ENCODE measurements at regions not wholly inside any gene's neighbourhood (a gene's known extent, or its start where the extent isn't known, plus 50 kb on each side); places are given as distances from the start of the nearest gene placed in this dataset.

DNA sequence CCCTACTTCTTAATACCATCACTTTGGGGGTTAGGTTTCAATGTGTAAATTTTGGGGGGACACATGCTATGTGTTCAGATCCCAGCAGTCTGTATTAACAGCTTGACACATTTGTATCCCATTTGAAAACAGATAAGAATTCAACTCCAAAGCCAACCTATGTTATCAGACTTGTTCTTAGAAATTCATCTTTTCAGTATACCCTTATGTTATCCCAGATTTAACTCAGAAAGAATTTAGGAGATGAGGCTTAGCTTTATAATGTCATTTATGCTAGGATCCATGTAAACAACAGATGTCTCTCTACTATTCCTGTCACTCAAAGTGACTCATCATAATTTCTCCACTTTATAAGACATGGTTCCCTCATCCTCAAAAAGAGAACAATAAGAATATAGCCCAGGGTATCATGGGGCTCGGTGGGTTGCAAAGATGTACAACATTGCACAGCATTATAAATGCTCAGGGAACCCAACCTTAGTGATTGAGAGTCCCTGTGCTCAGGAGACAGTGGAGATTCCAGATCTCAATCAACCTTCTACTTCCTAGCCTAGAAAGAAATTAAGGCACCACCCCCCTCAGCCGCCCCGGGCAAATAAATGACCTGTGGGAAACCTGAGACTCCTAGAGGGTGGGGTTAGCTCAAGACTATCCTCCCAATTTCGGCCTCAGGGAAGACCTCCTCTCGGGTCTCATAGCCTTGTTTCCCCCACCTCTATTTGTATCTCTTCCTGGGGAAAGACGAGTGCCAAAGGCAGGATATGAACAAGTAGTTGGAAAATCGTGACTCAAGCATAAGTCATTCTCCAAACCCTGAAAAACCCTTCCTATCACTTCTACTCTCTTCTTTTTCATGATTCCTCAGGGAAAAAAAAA lies 265.1 kb upstream of the CAMK1G start:
- peak overlapping the region; percentile 42 for H3K4me2 ChIP-seq (ENCODE audit: low read length)
- H3K79me2 ChIP-seq (ENCODE audit: insufficient read depth, low read length) = no peaks in the 10 kb centered on the region
- no peaks in the 10 kb centered on the region for H3K36me3 ChIP-seq (ENCODE audit: insufficient read depth, low read length)
- H4K20me1 ChIP-seq (ENCODE audit: insufficient read depth, low read length) = no peaks in the 10 kb centered on the region
- Mint-ChIP-seq H3K4me3 (ENCODE audit: unreplicated experiment) (no peak overlapping the region), H3K9me3 (ENCODE audit: unreplicated experiment) (no peaks in the 10 kb centered on the region), H3K27me3 (ENCODE audit: low read depth, unreplicated experiment) (peaks cover 7% of the 10 kb centered on the region), H3K4me1 (ENCODE audit: low read depth, unreplicated experiment) (peaks cover 5% of the 10 kb centered on the region), H3K27ac (ENCODE audit: unreplicated experiment) (no peak overlapping the region), H3K36me3 (ENCODE audit: low read depth, unreplicated experiment) (no peaks in the 10 kb centered on the region)
- H3K9ac ChIP-seq (ENCODE audit: low read length) = no peak overlapping the region
- H3K4me3 ChIP-seq (ENCODE audit: insufficient read depth, low read depth, low read length) = no peak overlapping the region
- H3K9me3 ChIP-seq (ENCODE audit: insufficient read depth, low read depth, low read length) = no peaks in the 10 kb centered on the region
- peak; percentile 31 for DNase-seq (ENCODE audit: low read depth)
- H3K27me3 ChIP-seq (ENCODE audit: insufficient read depth, low read length) = no peaks in the 10 kb centered on the region
- no peak overlapping the region for H3K27ac ChIP-seq (ENCODE audit: low read depth, low read length)
- TF ChIP-seq, protein P1, sequence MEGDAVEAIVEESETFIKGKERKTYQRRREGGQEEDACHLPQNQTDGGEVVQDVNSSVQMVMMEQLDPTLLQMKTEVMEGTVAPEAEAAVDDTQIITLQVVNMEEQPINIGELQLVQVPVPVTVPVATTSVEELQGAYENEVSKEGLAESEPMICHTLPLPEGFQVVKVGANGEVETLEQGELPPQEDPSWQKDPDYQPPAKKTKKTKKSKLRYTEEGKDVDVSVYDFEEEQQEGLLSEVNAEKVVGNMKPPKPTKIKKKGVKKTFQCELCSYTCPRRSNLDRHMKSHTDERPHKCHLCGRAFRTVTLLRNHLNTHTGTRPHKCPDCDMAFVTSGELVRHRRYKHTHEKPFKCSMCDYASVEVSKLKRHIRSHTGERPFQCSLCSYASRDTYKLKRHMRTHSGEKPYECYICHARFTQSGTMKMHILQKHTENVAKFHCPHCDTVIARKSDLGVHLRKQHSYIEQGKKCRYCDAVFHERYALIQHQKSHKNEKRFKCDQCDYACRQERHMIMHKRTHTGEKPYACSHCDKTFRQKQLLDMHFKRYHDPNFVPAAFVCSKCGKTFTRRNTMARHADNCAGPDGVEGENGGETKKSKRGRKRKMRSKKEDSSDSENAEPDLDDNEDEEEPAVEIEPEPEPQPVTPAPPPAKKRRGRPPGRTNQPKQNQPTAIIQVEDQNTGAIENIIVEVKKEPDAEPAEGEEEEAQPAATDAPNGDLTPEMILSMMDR (IDR thresholded peaks at IDR 0.05; ENCODE audit: insufficient read depth, low read depth, low read length) = no peak
- TF ChIP-seq EZH2 (IDR thresholded peaks at IDR 0.05; ENCODE audit: insufficient read depth, low read length) = no peak
- H3K4me1 ChIP-seq (ENCODE audit: insufficient read depth, low read length) = peaks cover 9% of the 10 kb centered on the region
- FAIRE-seq = no peak
- H2AFZ ChIP-seq (ENCODE audit: low read depth, low read length) = no peak overlapping the region

DNA sequence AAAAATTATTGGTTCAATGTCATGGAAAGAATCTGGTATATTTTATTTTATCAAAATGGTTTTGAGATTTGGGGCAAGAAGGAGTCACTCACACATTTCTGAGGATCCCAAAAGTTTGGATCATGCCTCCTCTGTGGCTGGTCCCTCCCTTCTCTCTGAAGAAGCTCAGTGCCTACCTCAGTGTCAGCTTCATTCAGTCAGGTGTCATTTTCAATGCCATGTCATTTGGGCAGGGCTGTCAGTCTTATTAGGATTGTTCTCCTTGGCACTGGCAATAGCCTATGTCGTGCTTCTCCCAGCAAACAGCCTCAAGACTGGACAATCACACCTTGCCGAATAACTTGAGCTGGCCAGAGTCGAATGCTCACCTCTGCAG lies 264.5 kb upstream of the CAMK1G start:
- Histone ChIP-seq H3K9me3 (ENCODE audit: insufficient read depth, low read depth, low read length) (no peaks in the 10 kb centered on the region), H3K79me2 (ENCODE audit: insufficient read depth, low read length) (no peaks in the 10 kb centered on the region), H3K27ac (ENCODE audit: low read depth, low read length) (no peak overlapping the region), H3K4me1 (ENCODE audit: insufficient read depth, low read length) (peaks cover 9% of the 10 kb centered on the region), H3K4me2 (ENCODE audit: low read length) (peak overlapping the region; percentile 9), H4K20me1 (ENCODE audit: insufficient read depth, low read length) (no peaks in the 10 kb centered on the region), H3K36me3 (ENCODE audit: insufficient read depth, low read length) (no peaks in the 10 kb centered on the region), H3K27me3 (ENCODE audit: insufficient read depth, low read length) (no peaks in the 10 kb centered on the region), H2AFZ (ENCODE audit: low read depth, low read length) (no peak overlapping the region), H3K9ac (ENCODE audit: low read length) (no peak overlapping the region), H3K4me3 (ENCODE audit: insufficient read depth, low read depth, low read length) (no peak overlapping the region)
- no peak overlapping the region for H3K27ac Mint-ChIP-seq (ENCODE audit: unreplicated experiment)
- H3K4me1 Mint-ChIP-seq (ENCODE audit: low read depth, unreplicated experiment) = peaks cover 5% of the 10 kb centered on the region
- peaks cover 5% of the 10 kb centered on the region for H3K27me3 Mint-ChIP-seq (ENCODE audit: low read depth, unreplicated experiment)
- H3K36me3 Mint-ChIP-seq (ENCODE audit: low read depth, unreplicated experiment) = no peaks in the 10 kb centered on the region
- H3K4me3 Mint-ChIP-seq (ENCODE audit: unreplicated experiment) = no peak overlapping the region
- no peak for DNase-seq (ENCODE audit: low read depth)
- FAIRE-seq = no peak
- TF ChIP-seq, protein P1 (IDR thresholded peaks at IDR 0.05; ENCODE audit: insufficient read depth, low read depth, low read length) = no peak
- no peak for TF ChIP-seq EZH2 (IDR thresholded peaks at IDR 0.05; ENCODE audit: insufficient read depth, low read length)
- H3K9me3 Mint-ChIP-seq (ENCODE audit: unreplicated experiment) = no peaks in the 10 kb centered on the region

DNA sequence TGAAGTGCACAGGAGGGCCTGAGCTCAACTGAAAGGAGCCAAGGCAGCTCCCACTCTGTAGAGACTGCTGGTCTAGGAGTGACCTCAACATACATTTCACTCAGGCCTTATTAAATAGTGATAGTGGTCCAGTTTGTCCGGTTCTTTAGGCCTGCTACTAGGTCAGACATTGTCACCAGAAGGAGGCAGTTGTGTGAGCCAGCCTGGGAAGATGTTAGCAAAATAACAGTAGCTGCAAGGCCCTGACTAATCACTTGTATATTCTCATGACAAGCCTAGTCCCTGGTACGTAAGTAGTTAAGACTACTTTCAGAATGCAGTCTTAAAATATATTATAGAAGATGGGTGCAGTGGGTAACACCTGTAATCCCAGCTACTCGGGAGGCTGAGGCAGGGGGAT lies 264.0 kb upstream of the CAMK1G start:
- Mint-ChIP-seq H3K36me3 (ENCODE audit: low read depth, unreplicated experiment) (no peaks in the 10 kb centered on the region), H3K27ac (ENCODE audit: unreplicated experiment) (no peak overlapping the region), H3K4me3 (ENCODE audit: unreplicated experiment) (no peak overlapping the region), H3K4me1 (ENCODE audit: low read depth, unreplicated experiment) (peaks cover 5% of the 10 kb centered on the region), H3K9me3 (ENCODE audit: unreplicated experiment) (no peaks in the 10 kb centered on the region), H3K27me3 (ENCODE audit: low read depth, unreplicated experiment) (peaks cover 2% of the 10 kb centered on the region)
- H3K79me2 ChIP-seq (ENCODE audit: insufficient read depth, low read length) = no peaks in the 10 kb centered on the region
- no peak for FAIRE-seq
- no peaks in the 10 kb centered on the region for H4K20me1 ChIP-seq (ENCODE audit: insufficient read depth, low read length)
- TF ChIP-seq EZH2 (IDR thresholded peaks at IDR 0.05; ENCODE audit: insufficient read depth, low read length) = no peak
- TF ChIP-seq, protein P1 (IDR thresholded peaks at IDR 0.05; ENCODE audit: insufficient read depth, low read depth, low read length) = no peak
- no peaks in the 10 kb centered on the region for H3K36me3 ChIP-seq (ENCODE audit: insufficient read depth, low read length)
- H3K4me2 ChIP-seq (ENCODE audit: low read length) = peak overlapping the region; percentile 9
- H3K9me3 ChIP-seq (ENCODE audit: insufficient read depth, low read depth, low read length) = no peaks in the 10 kb centered on the region
- DNase-seq (ENCODE audit: low read depth) = no peak
- H3K9ac ChIP-seq (ENCODE audit: low read length) = no peak overlapping the region
- no peak overlapping the region for H3K4me3 ChIP-seq (ENCODE audit: insufficient read depth, low read depth, low read length)
- H3K27ac ChIP-seq (ENCODE audit: low read depth, low read length) = no peak overlapping the region
- no peak overlapping the region for H2AFZ ChIP-seq (ENCODE audit: low read depth, low read length)
- peaks cover 9% of the 10 kb centered on the region for H3K4me1 ChIP-seq (ENCODE audit: insufficient read depth, low read length)
- H3K27me3 ChIP-seq (ENCODE audit: insufficient read depth, low read length) = no peaks in the 10 kb centered on the region
